ENCODE measurements at regions not wholly inside any gene's neighbourhood (a gene's known extent, or its start where the extent isn't known, plus 50 kb on each side); places are given as distances from the start of the nearest gene placed in this dataset.

DNA sequence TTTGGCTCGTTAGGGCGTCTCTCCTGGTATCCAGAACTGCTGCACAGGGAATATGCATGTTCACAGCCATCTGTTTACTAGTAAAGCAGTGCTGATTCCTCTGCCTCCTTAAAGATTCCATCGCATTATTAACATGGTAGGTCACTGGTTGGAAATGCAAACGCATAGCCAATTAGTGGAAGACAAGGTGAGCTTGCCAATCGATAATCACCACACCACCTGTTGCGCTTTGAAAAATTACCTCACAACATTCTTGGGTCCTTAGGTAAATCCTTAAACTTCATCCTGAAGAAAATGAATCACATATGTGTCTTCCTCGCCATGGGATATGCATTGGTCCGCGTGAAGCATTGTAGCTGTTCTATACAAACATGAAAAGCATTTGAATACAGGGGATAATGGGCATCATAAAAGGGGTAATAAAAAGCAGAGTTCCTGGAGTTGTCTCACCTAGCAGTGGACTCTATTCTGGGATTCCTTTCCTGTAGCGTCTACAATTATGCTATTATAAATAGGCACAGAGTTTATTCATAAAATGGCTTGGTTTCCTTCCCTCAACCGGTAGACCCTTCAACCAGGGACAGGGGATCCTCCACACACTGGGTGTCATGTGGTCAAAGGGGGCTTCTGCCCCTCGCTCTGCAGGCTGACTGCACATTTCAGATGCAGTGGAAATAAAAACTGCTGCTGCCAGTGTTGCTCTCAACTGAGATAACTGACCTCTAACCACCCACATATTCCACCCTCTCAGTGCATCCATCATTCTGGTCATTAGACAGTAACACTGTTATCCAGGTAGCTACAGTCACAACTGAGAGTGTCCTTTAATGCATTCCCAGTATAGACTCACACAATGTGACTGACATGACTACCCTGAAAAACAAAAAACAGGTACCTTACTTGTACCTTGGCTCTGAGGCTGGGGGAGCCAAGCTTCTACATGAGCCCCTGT lies 389.2 kb upstream of the NFE2L3 start:
- Histone ChIP-seq H3K36me3 (ENCODE audit: control insufficient read depth in 2 of 2, extremely low read depth in 1 of 2, insufficient read depth in 2 of 2, low read length in 2 of 2) (no peaks in the 10 kb centered on the region), H3K4me1 (ENCODE audit: control insufficient read depth, extremely low read depth, insufficient read depth, low read length) (no peaks in the 10 kb centered on the region), H3K27ac (ENCODE audit: insufficient read depth, low read depth, low read length) (no peak overlapping the region), H3K4me2 (ENCODE audit: insufficient read depth, low read length) (no peak overlapping the region), H4K20me1 (replicated peaks; ENCODE audit: control insufficient read depth, extremely low read depth, insufficient read depth, low read length) (no peaks in the 10 kb centered on the region), H3K9me1 (replicated peaks; ENCODE audit: control insufficient read depth, extremely low read depth, insufficient read depth, low read length) (no peaks in the 10 kb centered on the region), H3K9ac (replicated peaks; ENCODE audit: extremely low read depth, insufficient read depth, low read length) (no peak overlapping the region), H3K4me3 (replicated peaks in 1 of 3; ENCODE audit: insufficient read depth in 1 of 3, low read depth in 1 of 3, low read length in 3 of 3) (no peak overlapping the region), H3K9me3 (replicated peaks; ENCODE audit: control insufficient read depth, insufficient read depth, low read length) (no peaks in the 10 kb centered on the region), H2AFZ (ENCODE audit: low read depth, low read length) (no peak overlapping the region), H3K79me2 (ENCODE audit: control insufficient read depth, insufficient read depth, low read length) (no peaks in the 10 kb centered on the region), H3K27me3 (ENCODE audit: control insufficient read depth in 2 of 2, insufficient read depth in 2 of 2, low read length in 2 of 2) (no peaks in the 10 kb centered on the region)
- FAIRE-seq (no peak), DNase-seq (ENCODE audit: low read depth, low spot score) (no peak)
- TF ChIP-seq, protein P1, sequence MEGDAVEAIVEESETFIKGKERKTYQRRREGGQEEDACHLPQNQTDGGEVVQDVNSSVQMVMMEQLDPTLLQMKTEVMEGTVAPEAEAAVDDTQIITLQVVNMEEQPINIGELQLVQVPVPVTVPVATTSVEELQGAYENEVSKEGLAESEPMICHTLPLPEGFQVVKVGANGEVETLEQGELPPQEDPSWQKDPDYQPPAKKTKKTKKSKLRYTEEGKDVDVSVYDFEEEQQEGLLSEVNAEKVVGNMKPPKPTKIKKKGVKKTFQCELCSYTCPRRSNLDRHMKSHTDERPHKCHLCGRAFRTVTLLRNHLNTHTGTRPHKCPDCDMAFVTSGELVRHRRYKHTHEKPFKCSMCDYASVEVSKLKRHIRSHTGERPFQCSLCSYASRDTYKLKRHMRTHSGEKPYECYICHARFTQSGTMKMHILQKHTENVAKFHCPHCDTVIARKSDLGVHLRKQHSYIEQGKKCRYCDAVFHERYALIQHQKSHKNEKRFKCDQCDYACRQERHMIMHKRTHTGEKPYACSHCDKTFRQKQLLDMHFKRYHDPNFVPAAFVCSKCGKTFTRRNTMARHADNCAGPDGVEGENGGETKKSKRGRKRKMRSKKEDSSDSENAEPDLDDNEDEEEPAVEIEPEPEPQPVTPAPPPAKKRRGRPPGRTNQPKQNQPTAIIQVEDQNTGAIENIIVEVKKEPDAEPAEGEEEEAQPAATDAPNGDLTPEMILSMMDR (IDR thresholded peaks at IDR 0.05; ENCODE audit: extremely low read depth in 1 of 2, insufficient read depth in 1 of 2, low read depth in 1 of 2, low read length in 2 of 2): no peak
- no peak for TF ChIP-seq FOS (IDR thresholded peaks at IDR 0.05; ENCODE audit: borderline replicate concordance, insufficient read depth, low read length)
- TF ChIP-seq MYC (IDR thresholded peaks at IDR 0.05; ENCODE audit: low read depth, low read length): no peak
- no peak for TF ChIP-seq GATA2 (IDR thresholded peaks at IDR 0.05; ENCODE audit: insufficient read depth, insufficient read length, low read depth, low read length)
- TF ChIP-seq EZH2 (IDR thresholded peaks at IDR 0.05; ENCODE audit: borderline replicate concordance, low read depth, low read length, severe bottlenecking): no peak
- TF ChIP-seq POLR2A (IDR thresholded peaks at IDR 0.05; ENCODE audit: low read depth, low read length): no peak
- TF ChIP-seq POLR2AphosphoS5 (IDR thresholded peaks at IDR 0.05; ENCODE audit: insufficient read depth, low read depth, low read length): no peak
- no peak for TF ChIP-seq JUN (IDR thresholded peaks at IDR 0.05; ENCODE audit: borderline replicate concordance, insufficient read depth, insufficient read length, low read depth)
- TF ChIP-seq, protein P2, sequence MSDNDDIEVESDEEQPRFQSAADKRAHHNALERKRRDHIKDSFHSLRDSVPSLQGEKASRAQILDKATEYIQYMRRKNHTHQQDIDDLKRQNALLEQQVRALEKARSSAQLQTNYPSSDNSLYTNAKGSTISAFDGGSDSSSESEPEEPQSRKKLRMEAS (IDR thresholded peaks at IDR 0.05; ENCODE audit: insufficient read depth, insufficient read length): no peak
- dilution Hi-C loops (cut with MboI; ENCODE audit: extremely low pct_ligation_motif_present, low sequenced_read_pairs) (no loop called here), intact Hi-C loops (cut with micrococcal nuclease) (no loop called here)
- POLR2A ChIA-PET: no interaction called here
- CTCF ChIA-PET: no interaction called here
- BruUV-seq (replicated peaks): no TSS peak
